ENCODE measurements at regions not wholly inside any gene's neighbourhood (a gene's known extent, or its start where the extent isn't known, plus 50 kb on each side); places are given as distances from the start of the nearest gene placed in this dataset.

DNA sequence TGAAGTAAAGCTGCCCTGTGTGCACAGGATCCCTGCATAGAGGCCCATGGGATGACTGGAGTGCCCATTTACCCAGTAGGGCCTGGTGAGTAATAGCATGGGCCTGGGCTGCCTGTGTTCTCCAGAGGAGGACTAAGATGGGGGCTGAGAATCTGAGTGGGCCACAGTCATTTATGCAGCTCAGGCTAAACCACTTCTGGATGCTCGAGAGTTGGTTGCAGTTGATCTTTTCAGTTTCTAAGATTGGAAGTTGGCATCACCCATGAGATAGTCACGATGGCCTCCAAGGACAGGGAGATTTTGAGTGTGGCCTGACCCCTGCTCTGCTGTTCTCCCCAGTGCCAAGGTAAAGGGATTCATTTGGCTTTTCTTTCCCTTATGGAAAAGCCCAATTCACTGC lies 179.1 kb upstream of the SPRED2 start:
- no peak overlapping the region for H3K4me3 Mint-ChIP-seq (ENCODE audit: unreplicated experiment)
- FAIRE-seq, result no peak
- Histone ChIP-seq H3K27ac (ENCODE audit: low read depth, low read length) (no peak overlapping the region), H3K9ac (ENCODE audit: low read length) (no peak overlapping the region), H3K4me3 (ENCODE audit: insufficient read depth, low read depth, low read length) (no peak overlapping the region), H3K9me3 (ENCODE audit: insufficient read depth, low read depth, low read length) (no peaks in the 10 kb centered on the region), H3K4me2 (ENCODE audit: low read length) (no peak overlapping the region), H3K4me1 (ENCODE audit: insufficient read depth, low read length) (no peaks in the 10 kb centered on the region), H3K79me2 (ENCODE audit: insufficient read depth, low read length) (no peaks in the 10 kb centered on the region), H4K20me1 (ENCODE audit: insufficient read depth, low read length) (no peaks in the 10 kb centered on the region), H2AFZ (ENCODE audit: low read depth, low read length) (no peak overlapping the region), H3K27me3 (ENCODE audit: insufficient read depth, low read length) (peaks cover 7% of the 10 kb centered on the region), H3K36me3 (ENCODE audit: insufficient read depth, low read length) (no peaks in the 10 kb centered on the region)
- no peak overlapping the region for H3K27ac Mint-ChIP-seq (ENCODE audit: unreplicated experiment)
- H3K9me3 Mint-ChIP-seq (ENCODE audit: unreplicated experiment), result no peaks in the 10 kb centered on the region
- H3K4me1 Mint-ChIP-seq (ENCODE audit: low read depth, unreplicated experiment), result no peaks in the 10 kb centered on the region
- no peaks in the 10 kb centered on the region for H3K36me3 Mint-ChIP-seq (ENCODE audit: low read depth, unreplicated experiment)
- no peak for DNase-seq (ENCODE audit: low read depth)
- H3K27me3 Mint-ChIP-seq (ENCODE audit: low read depth, unreplicated experiment), result peaks cover 10% of the 10 kb centered on the region
- TF ChIP-seq, protein P1, sequence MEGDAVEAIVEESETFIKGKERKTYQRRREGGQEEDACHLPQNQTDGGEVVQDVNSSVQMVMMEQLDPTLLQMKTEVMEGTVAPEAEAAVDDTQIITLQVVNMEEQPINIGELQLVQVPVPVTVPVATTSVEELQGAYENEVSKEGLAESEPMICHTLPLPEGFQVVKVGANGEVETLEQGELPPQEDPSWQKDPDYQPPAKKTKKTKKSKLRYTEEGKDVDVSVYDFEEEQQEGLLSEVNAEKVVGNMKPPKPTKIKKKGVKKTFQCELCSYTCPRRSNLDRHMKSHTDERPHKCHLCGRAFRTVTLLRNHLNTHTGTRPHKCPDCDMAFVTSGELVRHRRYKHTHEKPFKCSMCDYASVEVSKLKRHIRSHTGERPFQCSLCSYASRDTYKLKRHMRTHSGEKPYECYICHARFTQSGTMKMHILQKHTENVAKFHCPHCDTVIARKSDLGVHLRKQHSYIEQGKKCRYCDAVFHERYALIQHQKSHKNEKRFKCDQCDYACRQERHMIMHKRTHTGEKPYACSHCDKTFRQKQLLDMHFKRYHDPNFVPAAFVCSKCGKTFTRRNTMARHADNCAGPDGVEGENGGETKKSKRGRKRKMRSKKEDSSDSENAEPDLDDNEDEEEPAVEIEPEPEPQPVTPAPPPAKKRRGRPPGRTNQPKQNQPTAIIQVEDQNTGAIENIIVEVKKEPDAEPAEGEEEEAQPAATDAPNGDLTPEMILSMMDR (IDR thresholded peaks at IDR 0.05; ENCODE audit: insufficient read depth, low read depth, low read length), result no peak

DNA sequence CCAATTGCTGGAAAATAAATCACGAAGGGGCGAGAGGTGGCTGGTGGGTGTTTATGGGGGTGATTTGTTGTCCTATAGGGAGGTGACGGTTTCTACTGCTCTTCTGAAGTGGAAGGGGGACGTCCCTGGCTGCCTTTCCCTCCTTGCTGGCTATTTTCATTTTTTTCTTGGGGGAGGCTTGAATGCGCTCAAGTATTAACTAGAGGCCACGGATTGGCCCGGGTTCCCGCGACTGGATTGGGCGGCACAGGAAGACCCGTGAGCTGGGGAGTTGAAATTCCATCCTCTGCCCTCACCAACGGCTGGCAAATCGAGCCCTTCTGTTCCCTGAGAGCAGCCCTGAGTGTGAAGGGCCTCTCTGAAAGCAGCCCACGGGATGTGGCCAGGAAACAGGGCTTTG lies 176.5 kb upstream of the SPRED2 start:
- Histone ChIP-seq H3K4me3 (ENCODE audit: insufficient read depth, low read depth, low read length) (no peak overlapping the region), H2AFZ (ENCODE audit: low read depth, low read length) (no peak overlapping the region), H3K36me3 (ENCODE audit: insufficient read depth, low read length) (no peaks in the 10 kb centered on the region), H3K27ac (ENCODE audit: low read depth, low read length) (no peak overlapping the region), H3K79me2 (ENCODE audit: insufficient read depth, low read length) (no peaks in the 10 kb centered on the region), H4K20me1 (ENCODE audit: insufficient read depth, low read length) (no peaks in the 10 kb centered on the region), H3K4me2 (ENCODE audit: low read length) (no peak overlapping the region), H3K27me3 (ENCODE audit: insufficient read depth, low read length) (peaks cover 7% of the 10 kb centered on the region), H3K4me1 (ENCODE audit: insufficient read depth, low read length) (no peaks in the 10 kb centered on the region), H3K9me3 (ENCODE audit: insufficient read depth, low read depth, low read length) (no peaks in the 10 kb centered on the region), H3K9ac (ENCODE audit: low read length) (no peak overlapping the region)
- no peak for DNase-seq (ENCODE audit: low read depth)
- Mint-ChIP-seq H3K4me3 (ENCODE audit: unreplicated experiment) (no peak overlapping the region), H3K36me3 (ENCODE audit: low read depth, unreplicated experiment) (no peaks in the 10 kb centered on the region), H3K9me3 (ENCODE audit: unreplicated experiment) (no peaks in the 10 kb centered on the region), H3K4me1 (ENCODE audit: low read depth, unreplicated experiment) (peaks cover 15% of the 10 kb centered on the region), H3K27ac (ENCODE audit: unreplicated experiment) (no peak overlapping the region), H3K27me3 (ENCODE audit: low read depth, unreplicated experiment) (peaks cover 10% of the 10 kb centered on the region)
- TF ChIP-seq EZH2 (IDR thresholded peaks at IDR 0.05; ENCODE audit: insufficient read depth, low read length), result no peak
- TF ChIP-seq, protein P1 (IDR thresholded peaks at IDR 0.05; ENCODE audit: insufficient read depth, low read depth, low read length), result no peak
- no peak for FAIRE-seq

DNA sequence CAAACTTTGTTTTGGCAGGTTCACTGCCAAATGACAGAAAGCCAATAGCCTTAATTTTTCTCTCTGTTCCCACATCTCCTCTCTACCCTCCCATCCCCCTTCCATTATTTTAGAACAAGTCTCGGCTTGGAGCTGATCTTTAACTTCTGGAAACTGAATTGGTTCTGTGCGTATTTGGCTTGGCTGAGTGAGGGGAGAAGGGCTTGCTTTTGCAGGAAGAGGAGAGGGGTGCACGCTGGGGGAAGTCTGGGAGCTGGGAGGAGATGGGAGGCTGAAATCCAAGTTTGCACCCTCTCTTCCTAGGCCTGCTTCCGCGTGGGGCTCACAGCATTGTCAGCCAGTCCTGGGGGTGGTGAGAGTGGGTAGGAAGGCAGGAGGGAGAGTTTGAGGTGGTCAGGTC lies 176.1 kb upstream of the SPRED2 start:
- no peaks in the 10 kb centered on the region for H3K9me3 ChIP-seq (ENCODE audit: insufficient read depth, low read depth, low read length)
- no peak for DNase-seq (ENCODE audit: low read depth)
- H3K36me3 Mint-ChIP-seq (ENCODE audit: low read depth, unreplicated experiment), result no peaks in the 10 kb centered on the region
- H3K27me3 ChIP-seq (ENCODE audit: insufficient read depth, low read length), result peaks cover 7% of the 10 kb centered on the region
- H3K9ac ChIP-seq (ENCODE audit: low read length), result no peak overlapping the region
- TF ChIP-seq EZH2 (IDR thresholded peaks at IDR 0.05; ENCODE audit: insufficient read depth, low read length), result no peak
- TF ChIP-seq, protein P1 (IDR thresholded peaks at IDR 0.05; ENCODE audit: insufficient read depth, low read depth, low read length), result no peak
- H3K27ac Mint-ChIP-seq (ENCODE audit: unreplicated experiment), result no peak overlapping the region
- H2AFZ ChIP-seq (ENCODE audit: low read depth, low read length), result no peak overlapping the region
- no peak overlapping the region for H3K4me2 ChIP-seq (ENCODE audit: low read length)
- H3K4me1 ChIP-seq (ENCODE audit: insufficient read depth, low read length), result no peaks in the 10 kb centered on the region
- H3K9me3 Mint-ChIP-seq (ENCODE audit: unreplicated experiment), result no peaks in the 10 kb centered on the region
- no peaks in the 10 kb centered on the region for H3K79me2 ChIP-seq (ENCODE audit: insufficient read depth, low read length)
- H3K27ac ChIP-seq (ENCODE audit: low read depth, low read length), result no peak overlapping the region
- no peak overlapping the region for H3K4me3 ChIP-seq (ENCODE audit: insufficient read depth, low read depth, low read length)
- H3K27me3 Mint-ChIP-seq (ENCODE audit: low read depth, unreplicated experiment), result peaks cover 10% of the 10 kb centered on the region
- peaks cover 15% of the 10 kb centered on the region for H3K4me1 Mint-ChIP-seq (ENCODE audit: low read depth, unreplicated experiment)
- no peaks in the 10 kb centered on the region for H4K20me1 ChIP-seq (ENCODE audit: insufficient read depth, low read length)
- H3K4me3 Mint-ChIP-seq (ENCODE audit: unreplicated experiment), result no peak overlapping the region
- no peak for FAIRE-seq
- no peaks in the 10 kb centered on the region for H3K36me3 ChIP-seq (ENCODE audit: insufficient read depth, low read length)
